ENCODE measurements at regions not wholly inside any gene's neighbourhood (a gene's known extent, or its start where the extent isn't known, plus 50 kb on each side); places are given as distances from the start of the nearest gene placed in this dataset.
A peak's percentile ranks its signal among the peaks of the same experiment; 100 is the strongest.

DNA sequence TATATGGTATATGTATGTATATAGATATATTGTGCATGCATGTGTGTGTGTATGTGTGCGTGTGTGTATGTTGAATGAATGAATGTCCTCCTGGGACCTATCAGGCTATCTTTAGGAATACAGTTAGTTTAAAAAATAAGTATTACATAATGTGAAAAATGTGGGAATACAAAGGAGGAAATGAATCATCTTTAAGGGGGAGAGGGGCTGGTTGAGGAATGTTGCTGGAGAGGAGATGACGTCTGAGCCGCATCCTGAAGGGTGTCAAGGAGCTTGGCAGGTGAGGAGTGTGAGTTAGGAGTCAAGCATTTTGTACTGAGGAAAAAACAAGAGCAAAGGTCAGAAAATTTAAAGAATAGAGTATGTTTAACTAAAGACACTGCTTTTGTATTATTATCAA, 62.4 kb upstream of the NLK start:
- H3K4me3 ChIP-seq (ENCODE audit: low read length) = no peak overlapping the region
- no peak overlapping the region for H2BK5ac ChIP-seq (ENCODE audit: low read length)
- H3K79me1 ChIP-seq (ENCODE audit: low read length) = no peaks in the 10 kb centered on the region
- no peak overlapping the region for H2AK5ac ChIP-seq (ENCODE audit: low read length)
- no peak overlapping the region for H3K18ac ChIP-seq (ENCODE audit: low read length)
- H3K9ac ChIP-seq (ENCODE audit: low read length) = no peak overlapping the region
- no peak overlapping the region for H4K5ac ChIP-seq (ENCODE audit: low read length)
- H3K4me1 ChIP-seq (ENCODE audit: control insufficient read depth, low read depth, low read length) = peaks cover 4% of the 10 kb centered on the region
- no peaks in the 10 kb centered on the region for H3K27me3 ChIP-seq (ENCODE audit: insufficient read depth, low read length, poor library complexity)
- no peak overlapping the region for H3K56ac ChIP-seq (ENCODE audit: low read length)
- no peak overlapping the region for H3K23ac ChIP-seq (ENCODE audit: low read length)
- WGBS (ENCODE audit: extremely low coverage, insufficient coverage, low lambda C conversion rate) = 100% methylated on average over 1 of the region's 3 CpGs
- H3K36me3 ChIP-seq (ENCODE audit: control insufficient read depth, insufficient read depth, low read length) = no peaks in the 10 kb centered on the region
- H3K4me2 ChIP-seq (ENCODE audit: low read length) = no peak overlapping the region
- no peak overlapping the region for H3K27ac ChIP-seq (ENCODE audit: low read depth, low read length)
- DNase-seq = peak; percentile 76
- H2BK120ac ChIP-seq (ENCODE audit: low read depth, low read length) = no peak overlapping the region
- no peaks in the 10 kb centered on the region for H3K79me2 ChIP-seq (ENCODE audit: control insufficient read depth, insufficient read depth, low read length)
- no peak overlapping the region for H4K8ac ChIP-seq (ENCODE audit: low read depth, low read length)
- no peak overlapping the region for H3K4ac ChIP-seq (ENCODE audit: low read depth, low read length)
- H2BK15ac ChIP-seq (replicated peaks; ENCODE audit: low read depth) = no peak overlapping the region

DNA sequence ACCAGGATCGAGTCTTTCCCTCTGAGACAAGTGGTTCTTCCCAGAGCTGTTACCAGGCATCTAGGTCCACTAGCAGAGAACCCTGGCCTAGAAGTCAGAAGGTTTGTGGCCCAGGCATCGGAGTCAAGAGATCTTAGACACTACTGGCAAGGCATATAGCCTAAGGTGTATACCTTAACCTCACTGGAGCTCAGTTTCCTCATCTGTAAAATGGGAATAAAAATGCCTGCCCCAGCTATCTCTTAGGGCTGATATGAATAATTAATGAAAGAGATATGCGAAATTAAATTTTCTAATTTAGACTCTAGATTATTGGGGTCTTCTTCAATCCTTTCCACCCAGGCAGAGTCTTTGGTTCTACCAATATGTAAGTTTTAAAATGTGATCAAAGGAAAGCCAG, 60.5 kb upstream of the NLK start:
- DNase-seq = no peak
- no peak overlapping the region for H3K18ac ChIP-seq (ENCODE audit: low read length)
- H2AK5ac ChIP-seq (ENCODE audit: low read length) = no peak overlapping the region
- H3K4ac ChIP-seq (ENCODE audit: low read depth, low read length) = peak overlapping the region; percentile 25
- no peak overlapping the region for H4K8ac ChIP-seq (ENCODE audit: low read depth, low read length)
- H2BK120ac ChIP-seq (ENCODE audit: low read depth, low read length) = peak overlapping the region; percentile 64
- H3K4me3 ChIP-seq (ENCODE audit: low read length) = no peak overlapping the region
- H3K4me1 ChIP-seq (ENCODE audit: control insufficient read depth, low read depth, low read length) = peaks cover 6% of the 10 kb centered on the region
- H3K79me1 ChIP-seq (ENCODE audit: low read length) = no peaks in the 10 kb centered on the region
- no peaks in the 10 kb centered on the region for H3K79me2 ChIP-seq (ENCODE audit: control insufficient read depth, insufficient read depth, low read length)
- H2BK15ac ChIP-seq (replicated peaks; ENCODE audit: low read depth) = no peak overlapping the region
- no peak overlapping the region for H4K5ac ChIP-seq (ENCODE audit: low read length)
- no peak overlapping the region for H3K56ac ChIP-seq (ENCODE audit: low read length)
- no peak overlapping the region for H3K23ac ChIP-seq (ENCODE audit: low read length)
- no peak overlapping the region for H3K4me2 ChIP-seq (ENCODE audit: low read length)
- H3K27ac ChIP-seq (ENCODE audit: low read depth, low read length) = no peak overlapping the region
- H3K9ac ChIP-seq (ENCODE audit: low read length) = no peak overlapping the region
- H3K36me3 ChIP-seq (ENCODE audit: control insufficient read depth, insufficient read depth, low read length) = no peaks in the 10 kb centered on the region
- no peaks in the 10 kb centered on the region for H3K27me3 ChIP-seq (ENCODE audit: insufficient read depth, low read length, poor library complexity)
- H2BK5ac ChIP-seq (ENCODE audit: low read length) = no peak overlapping the region
- WGBS (ENCODE audit: extremely low coverage, insufficient coverage, low lambda C conversion rate) = no CpG with 5 or more reads among the region's 3 CpGs

DNA sequence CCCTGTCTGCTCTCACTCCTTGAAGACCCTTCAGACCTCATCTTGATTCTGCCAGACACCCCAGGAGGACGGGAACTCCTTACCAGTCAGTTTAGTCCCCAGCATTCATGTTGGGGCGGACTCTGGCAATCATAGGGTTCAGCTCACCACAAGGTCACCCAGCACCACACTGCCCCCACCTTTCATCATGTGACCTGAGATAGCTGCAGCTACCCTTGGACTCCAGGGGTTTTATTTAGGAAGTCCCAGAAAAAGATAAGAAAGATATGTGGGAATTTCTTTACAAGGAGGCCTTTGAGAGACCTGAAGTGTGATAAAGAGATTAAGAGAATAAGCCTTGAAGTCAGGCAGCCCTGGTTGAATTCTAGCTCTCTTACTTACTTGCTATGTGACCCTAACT, 59.8 kb upstream of the NLK start:
- no peak overlapping the region for H3K4me3 ChIP-seq (ENCODE audit: low read length)
- H3K4me1 ChIP-seq (ENCODE audit: control insufficient read depth, low read depth, low read length) = peaks cover 7% of the 10 kb centered on the region
- H2BK15ac ChIP-seq (replicated peaks; ENCODE audit: low read depth) = no peak overlapping the region
- no CpG with 5 or more reads among the region's 2 CpGs for WGBS (ENCODE audit: extremely low coverage, insufficient coverage, low lambda C conversion rate)
- H3K79me1 ChIP-seq (ENCODE audit: low read length) = no peaks in the 10 kb centered on the region
- H3K4ac ChIP-seq (ENCODE audit: low read depth, low read length) = peak overlapping the region; percentile 21
- peak; percentile 92 for DNase-seq
- no peak overlapping the region for H3K23ac ChIP-seq (ENCODE audit: low read length)
- H3K27ac ChIP-seq (ENCODE audit: low read depth, low read length) = no peak overlapping the region
- H3K56ac ChIP-seq (ENCODE audit: low read length) = no peak overlapping the region
- H4K5ac ChIP-seq (ENCODE audit: low read length) = no peak overlapping the region
- no peaks in the 10 kb centered on the region for H3K36me3 ChIP-seq (ENCODE audit: control insufficient read depth, insufficient read depth, low read length)
- no peak overlapping the region for H3K9ac ChIP-seq (ENCODE audit: low read length)
- H2BK5ac ChIP-seq (ENCODE audit: low read length) = no peak overlapping the region
- no peaks in the 10 kb centered on the region for H3K27me3 ChIP-seq (ENCODE audit: insufficient read depth, low read length, poor library complexity)
- H3K79me2 ChIP-seq (ENCODE audit: control insufficient read depth, insufficient read depth, low read length) = no peaks in the 10 kb centered on the region
- peak overlapping the region; percentile 45 for H3K18ac ChIP-seq (ENCODE audit: low read length)
- no peak overlapping the region for H2BK120ac ChIP-seq (ENCODE audit: low read depth, low read length)
- H2AK5ac ChIP-seq (ENCODE audit: low read length) = no peak overlapping the region
- no peak overlapping the region for H4K8ac ChIP-seq (ENCODE audit: low read depth, low read length)
- H3K4me2 ChIP-seq (ENCODE audit: low read length) = no peak overlapping the region

DNA sequence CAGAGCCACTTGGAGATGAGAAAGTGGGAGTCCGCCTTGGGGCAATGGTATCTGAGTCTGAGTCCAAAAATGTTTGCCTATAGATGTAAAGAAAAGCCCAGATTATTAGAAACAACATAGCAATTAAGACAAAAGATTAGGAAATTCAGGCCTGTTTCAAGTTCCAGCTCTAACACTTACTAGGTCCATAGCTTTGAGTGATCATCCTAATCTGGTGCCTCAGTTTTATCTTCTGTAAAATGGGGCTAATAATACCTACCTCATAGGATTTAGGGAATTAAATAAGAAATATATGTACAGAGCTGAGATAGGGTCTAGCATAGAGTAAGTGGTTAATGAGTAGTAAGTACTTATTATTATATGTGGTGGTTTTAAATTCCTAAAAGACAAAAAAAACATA, 58.6 kb upstream of the NLK start:
- Histone ChIP-seq H3K4me2 (ENCODE audit: low read length) (no peak overlapping the region), H3K27ac (ENCODE audit: low read depth, low read length) (no peak overlapping the region)
- WGBS (ENCODE audit: extremely low coverage, insufficient coverage, low lambda C conversion rate) = no CpG with 5 or more reads among the region's 1 CpG

DNA sequence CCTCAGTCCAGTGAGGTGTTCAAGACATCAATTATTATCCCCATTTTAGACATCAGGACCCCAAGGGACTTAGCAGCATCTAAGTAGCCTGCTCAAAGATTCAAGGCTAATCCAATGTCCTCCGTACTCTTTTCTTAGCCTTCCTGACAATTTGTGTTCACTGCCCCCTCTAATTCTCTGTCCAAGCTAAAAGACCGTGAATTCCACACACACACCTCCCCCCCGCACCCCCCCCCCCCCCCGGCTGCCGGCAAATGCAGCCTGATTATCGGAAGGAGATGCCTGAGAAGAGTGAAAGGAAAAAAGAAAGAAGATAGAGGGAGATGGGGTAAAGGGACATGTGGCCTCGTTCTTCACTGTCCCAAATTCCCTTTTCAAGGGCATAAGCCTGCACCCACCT, 58.1 kb upstream of the NLK start:
- Histone ChIP-seq H2BK5ac (ENCODE audit: low read length) (no peak overlapping the region), H3K23ac (ENCODE audit: low read length) (no peak overlapping the region), H3K4me1 (ENCODE audit: control insufficient read depth, low read depth, low read length) (peaks cover 7% of the 10 kb centered on the region), H3K4ac (ENCODE audit: low read depth, low read length) (no peak overlapping the region), H3K79me1 (ENCODE audit: low read length) (no peaks in the 10 kb centered on the region), H3K9ac (ENCODE audit: low read length) (no peak overlapping the region), H2BK120ac (ENCODE audit: low read depth, low read length) (no peak overlapping the region), H3K79me2 (ENCODE audit: control insufficient read depth, insufficient read depth, low read length) (no peaks in the 10 kb centered on the region), H3K27me3 (ENCODE audit: insufficient read depth, low read length, poor library complexity) (no peaks in the 10 kb centered on the region), H3K18ac (ENCODE audit: low read length) (no peak overlapping the region), H4K8ac (ENCODE audit: low read depth, low read length) (no peak overlapping the region), H3K4me3 (ENCODE audit: low read length) (no peak overlapping the region), H3K27ac (ENCODE audit: low read depth, low read length) (no peak overlapping the region), H4K5ac (ENCODE audit: low read length) (no peak overlapping the region), H2AK5ac (ENCODE audit: low read length) (no peak overlapping the region), H3K36me3 (ENCODE audit: control insufficient read depth, insufficient read depth, low read length) (no peaks in the 10 kb centered on the region), H2BK15ac (replicated peaks; ENCODE audit: low read depth) (no peak overlapping the region), H3K4me2 (ENCODE audit: low read length) (no peak overlapping the region), H3K56ac (ENCODE audit: low read length) (no peak overlapping the region)
- DNase-seq = no peak
- WGBS (ENCODE audit: extremely low coverage, insufficient coverage, low lambda C conversion rate) = no CpG with 5 or more reads among the region's 7 CpGs

More for the DNA sequence above, 58.6 kb upstream of the NLK start:
- no peak overlapping the region for H2BK15ac ChIP-seq (replicated peaks; ENCODE audit: low read depth)
- H3K4ac ChIP-seq (ENCODE audit: low read depth, low read length) = no peak overlapping the region
- H3K79me1 ChIP-seq (ENCODE audit: low read length) = no peaks in the 10 kb centered on the region
- no peak overlapping the region for H2BK120ac ChIP-seq (ENCODE audit: low read depth, low read length)
- no peak overlapping the region for H3K9ac ChIP-seq (ENCODE audit: low read length)
- no peak overlapping the region for H3K56ac ChIP-seq (ENCODE audit: low read length)
- no peak overlapping the region for H3K4me3 ChIP-seq (ENCODE audit: low read length)
- H3K4me1 ChIP-seq (ENCODE audit: control insufficient read depth, low read depth, low read length) = peaks cover 7% of the 10 kb centered on the region
- H2BK5ac ChIP-seq (ENCODE audit: low read length) = no peak overlapping the region
- no peaks in the 10 kb centered on the region for H3K27me3 ChIP-seq (ENCODE audit: insufficient read depth, low read length, poor library complexity)
- no peak overlapping the region for H2AK5ac ChIP-seq (ENCODE audit: low read length)
- no peak overlapping the region for H3K23ac ChIP-seq (ENCODE audit: low read length)
- no peak overlapping the region for H4K5ac ChIP-seq (ENCODE audit: low read length)
- no peak for DNase-seq
- H4K8ac ChIP-seq (ENCODE audit: low read depth, low read length) = no peak overlapping the region
- H3K36me3 ChIP-seq (ENCODE audit: control insufficient read depth, insufficient read depth, low read length) = no peaks in the 10 kb centered on the region
- H3K79me2 ChIP-seq (ENCODE audit: control insufficient read depth, insufficient read depth, low read length) = no peaks in the 10 kb centered on the region
- no peak overlapping the region for H3K18ac ChIP-seq (ENCODE audit: low read length)

DNA sequence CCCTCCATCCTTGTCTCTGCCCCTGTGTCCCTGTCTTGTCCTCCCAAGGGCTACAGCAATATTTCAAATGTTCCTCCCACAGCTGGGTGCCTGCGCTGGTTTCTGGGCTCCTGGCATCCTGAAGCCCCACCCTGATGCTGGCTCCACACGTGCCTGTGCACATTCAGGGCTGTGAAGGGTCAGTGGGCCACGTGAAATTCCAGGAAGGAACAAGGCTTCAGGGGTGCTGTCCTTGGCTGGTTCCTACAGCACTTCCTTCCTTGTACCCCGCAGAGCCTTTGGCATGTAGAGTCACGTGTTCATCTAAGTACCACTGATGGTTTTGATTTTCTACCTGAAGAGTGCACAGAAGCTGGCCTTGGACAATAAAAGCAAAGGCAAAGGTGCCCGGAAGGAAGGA, 57.7 kb upstream of the NLK start:
- WGBS (ENCODE audit: extremely low coverage, insufficient coverage, low lambda C conversion rate) = no CpG with 5 or more reads among the region's 6 CpGs
- Histone ChIP-seq H2BK120ac (ENCODE audit: low read depth, low read length) (no peak overlapping the region), H2AK5ac (ENCODE audit: low read length) (no peak overlapping the region), H3K79me1 (ENCODE audit: low read length) (no peaks in the 10 kb centered on the region), H4K8ac (ENCODE audit: low read depth, low read length) (no peak overlapping the region), H3K36me3 (ENCODE audit: control insufficient read depth, insufficient read depth, low read length) (no peaks in the 10 kb centered on the region), H3K27me3 (ENCODE audit: insufficient read depth, low read length, poor library complexity) (no peaks in the 10 kb centered on the region), H3K9ac (ENCODE audit: low read length) (no peak overlapping the region), H2BK15ac (replicated peaks; ENCODE audit: low read depth) (no peak overlapping the region), H3K27ac (ENCODE audit: low read depth, low read length) (no peak overlapping the region), H3K4me2 (ENCODE audit: low read length) (no peak overlapping the region), H3K23ac (ENCODE audit: low read length) (no peak overlapping the region), H3K18ac (ENCODE audit: low read length) (no peak overlapping the region), H3K56ac (ENCODE audit: low read length) (no peak overlapping the region), H3K4ac (ENCODE audit: low read depth, low read length) (no peak overlapping the region), H3K79me2 (ENCODE audit: control insufficient read depth, insufficient read depth, low read length) (no peaks in the 10 kb centered on the region), H2BK5ac (ENCODE audit: low read length) (no peak overlapping the region), H4K5ac (ENCODE audit: low read length) (no peak overlapping the region), H3K4me3 (ENCODE audit: low read length) (no peak overlapping the region), H3K4me1 (ENCODE audit: control insufficient read depth, low read depth, low read length) (peaks cover 7% of the 10 kb centered on the region)
- DNase-seq = no peak
